Left lung (tissue), 4 donors: ENCODE measurements at regions not wholly inside any gene's neighbourhood (a gene's known extent, or its start where the extent isn't known, plus 50 kb on each side); places are given as distances from the start of the nearest gene placed in this dataset.
A peak's percentile ranks its signal among the peaks of the same experiment; 100 is the strongest.

Experiments
- ATAC-seq: fragments of 200-7000 bp; cut with Tn5 transposase; one replicate; pipeline ENCODE4 v1.9.1; 2020; ENCODE audit warnings: moderate library complexity
- DNase-seq, 4 donors: peaks; one replicate each; pipeline ENCODE4 v3.0.0-alpha.2; 2013 to 2020
- H3K27ac ChIP-seq, 2 donors: fragments of 200-600 bp; sonication (generic) in 1 of 2; one replicate each; pipeline versions ENCODE4 v1.5.0 to v1.8.0; 2020 to 2021
- H3K27me3 ChIP-seq, 2 donors: fragments of 200-600 bp; sonication (generic) in 1 of 2; one replicate each; pipeline versions ENCODE4 v1.5.0 to v1.8.0; 2020 to 2021
- H3K36me3 ChIP-seq, 2 donors: fragments of 200-600 bp; sonication (generic) in 1 of 2; one replicate each; pipeline versions ENCODE4 v1.5.0 to v1.8.0; 2020 to 2021
- H3K4me1 ChIP-seq, 2 donors: fragments of 200-600 bp; one replicate each; pipeline ENCODE4 v1.8.0; 2021
- H3K4me3 ChIP-seq, 2 donors: fragments of 200-600 bp; sonication (generic) in 1 of 2; one replicate each; pipeline versions ENCODE4 v1.5.0 to v1.8.0; 2020 to 2021; ENCODE audit warnings: mild to moderate bottlenecking in 1 of 2
- H3K9me3 ChIP-seq, 2 donors: fragments of 200-600 bp; sonication (generic) in 1 of 2; one replicate each; pipeline versions ENCODE4 v1.5.0 to v1.8.0; 2020 to 2021
- CTCF ChIP-seq, 2 donors: fragments of 200-600 bp; sonication (generic) in 1 of 2; IDR thresholded peaks; one replicate each; pipeline versions ENCODE4 v1.5.0 to v1.8.0; 2021; ENCODE audit warnings: antibody characterized with exemption in 2 of 2
- intact Hi-C, 2 donors: fragments of 100-400 bp; cut with DNase I; formaldehyde crosslinking; loops; one replicate each; pipeline versions ENCODE4 v1.11.2 to v1.14.2; 2022
- donor health status: DM: no; HTN: yes; CAD: no.
- donor health status: DM: no; HTN: no; CAD: no.

- no peaks in the 10 kb centered on the region for H3K27me3 ChIP-seq
- no peaks in the 10 kb centered on the region for H3K36me3 ChIP-seq
- H3K4me1 ChIP-seq: peaks cover 12 to 35% of the 10 kb centered on the region in 2 donors
- intact Hi-C loops: no loop called here
- no peak overlapping the region for H3K27ac ChIP-seq
- no peaks in the 10 kb centered on the region for H3K9me3 ChIP-seq
- TF ChIP-seq CTCF (IDR thresholded peaks at IDR 0.05): no peak
- ATAC-seq (no peak), DNase-seq (no peak)
- no peak overlapping the region for H3K4me3 ChIP-seq
Measured at GRCh38 chr2:215695861-215696260, 260.0 kb upstream of the FN1 start.

GRCh38 chr2:215693999-215694580 is 258.2 kb upstream of the FN1 start:
- no peaks in the 10 kb centered on the region for H3K36me3 ChIP-seq
- intact Hi-C loops: no loop called here
- ATAC-seq (no peak), DNase-seq (no peak)
- H3K27me3 ChIP-seq: no peaks in the 10 kb centered on the region
- no peak overlapping the region for H3K4me3 ChIP-seq
- peak overlapping the region in 1 of 2 donors; percentile 37 for H3K27ac ChIP-seq
- H3K9me3 ChIP-seq: no peaks in the 10 kb centered on the region
- H3K4me1 ChIP-seq: peaks cover 12 to 25% of the 10 kb centered on the region in 2 donors
- TF ChIP-seq CTCF (IDR thresholded peaks at IDR 0.05): no peak

GRCh38 chr2:215693193-215693998 is 257.5 kb upstream of the FN1 start:
- ATAC-seq (peak; percentile 75), DNase-seq (no peak)
- Histone ChIP-seq H3K4me3 (no peak overlapping the region), H3K27me3 (no peaks in the 10 kb centered on the region), H3K9me3 (no peaks in the 10 kb centered on the region), H3K27ac (peak overlapping the region; percentile 29 to 37), H3K4me1 (peaks cover 12 to 19% of the 10 kb centered on the region in 2 donors), H3K36me3 (no peaks in the 10 kb centered on the region)
- intact Hi-C loops: no loop called here
- no peak for TF ChIP-seq CTCF (IDR thresholded peaks at IDR 0.05)

- ATAC-seq (peak; percentile 56), DNase-seq (no peak)
- Histone ChIP-seq H3K27ac (peak overlapping the region; percentile 21 to 29), H3K4me3 (no peak overlapping the region), H3K36me3 (no peaks in the 10 kb centered on the region), H3K9me3 (no peaks in the 10 kb centered on the region), H3K27me3 (no peaks in the 10 kb centered on the region), H3K4me1 (peaks cover 12 to 19% of the 10 kb centered on the region in 2 donors)
- intact Hi-C loops: no loop called here
- no peak for TF ChIP-seq CTCF (IDR thresholded peaks at IDR 0.05)
Measured at GRCh38 chr2:215692387-215693079, 256.7 kb upstream of the FN1 start.

- ATAC-seq (no peak), DNase-seq (no peak)
- no peak for TF ChIP-seq CTCF (IDR thresholded peaks at IDR 0.05)
- intact Hi-C loops: no loop called here
- Histone ChIP-seq H3K4me1 (peaks cover 12 to 19% of the 10 kb centered on the region in 2 donors), H3K9me3 (no peaks in the 10 kb centered on the region), H3K36me3 (no peaks in the 10 kb centered on the region), H3K27me3 (no peaks in the 10 kb centered on the region), H3K4me3 (no peak overlapping the region), H3K27ac (no peak overlapping the region)
Measured at GRCh38 chr2:215691346-215691745, 255.5 kb upstream of the FN1 start.
